ENCODE measurements at regions not wholly inside any gene's neighbourhood (a gene's known extent, or its start where the extent isn't known, plus 50 kb on each side); places are given as distances from the start of the nearest gene placed in this dataset.
"Not testable (repeated sequence)": the region's sequence is repeated elsewhere in the genome, so short reads cannot be mapped to it uniquely, and the experiment has no call there.

GRCh38 chr7:54215424-54215823 lies 326.8 kb upstream of the VSTM2A start:
- H3K4me3 ChIP-seq (ENCODE audit: low read length) = no peak overlapping the region
- no peaks in the 10 kb centered on the region for H3F3A ChIP-seq (ENCODE audit: insufficient read depth, low read length)
- no peak overlapping the region for H3K4me2 ChIP-seq (ENCODE audit: low read depth, low read length)
- no peak for DNase-seq
- no peaks in the 10 kb centered on the region for H4K20me1 ChIP-seq (ENCODE audit: insufficient read depth, low read length)
- H3K79me2 ChIP-seq (ENCODE audit: low read length) = no peaks in the 10 kb centered on the region
- H3K27ac ChIP-seq (ENCODE audit: low read length) = no peak overlapping the region
- no peaks in the 10 kb centered on the region for H3K9me2 ChIP-seq (replicated peaks; ENCODE audit: insufficient read depth, low read length)
- no peaks in the 10 kb centered on the region for H3K4me1 ChIP-seq (ENCODE audit: low read length)
- H3K9ac ChIP-seq (ENCODE audit: low read length) = no peak overlapping the region
- H3K27me3 ChIP-seq (replicated peaks; ENCODE audit: insufficient read depth, low read length) = no peaks in the 10 kb centered on the region
- no peak overlapping the region for H2AFZ ChIP-seq (ENCODE audit: low read length)
- no peaks in the 10 kb centered on the region for H3K9me3 ChIP-seq (replicated peaks; ENCODE audit: insufficient read depth, low read length)
- H3K36me3 ChIP-seq (replicated peaks; ENCODE audit: insufficient read depth, low read length) = no peaks in the 10 kb centered on the region
- no peak for TF ChIP-seq EZH2 (optimal IDR thresholded peaks at IDR 0.05; ENCODE audit: low read depth, low read length)
- no peak for TF ChIP-seq EZH2phosphoT487 (IDR thresholded peaks at IDR 0.05; ENCODE audit: low read length)
- TF ChIP-seq, protein P1, sequence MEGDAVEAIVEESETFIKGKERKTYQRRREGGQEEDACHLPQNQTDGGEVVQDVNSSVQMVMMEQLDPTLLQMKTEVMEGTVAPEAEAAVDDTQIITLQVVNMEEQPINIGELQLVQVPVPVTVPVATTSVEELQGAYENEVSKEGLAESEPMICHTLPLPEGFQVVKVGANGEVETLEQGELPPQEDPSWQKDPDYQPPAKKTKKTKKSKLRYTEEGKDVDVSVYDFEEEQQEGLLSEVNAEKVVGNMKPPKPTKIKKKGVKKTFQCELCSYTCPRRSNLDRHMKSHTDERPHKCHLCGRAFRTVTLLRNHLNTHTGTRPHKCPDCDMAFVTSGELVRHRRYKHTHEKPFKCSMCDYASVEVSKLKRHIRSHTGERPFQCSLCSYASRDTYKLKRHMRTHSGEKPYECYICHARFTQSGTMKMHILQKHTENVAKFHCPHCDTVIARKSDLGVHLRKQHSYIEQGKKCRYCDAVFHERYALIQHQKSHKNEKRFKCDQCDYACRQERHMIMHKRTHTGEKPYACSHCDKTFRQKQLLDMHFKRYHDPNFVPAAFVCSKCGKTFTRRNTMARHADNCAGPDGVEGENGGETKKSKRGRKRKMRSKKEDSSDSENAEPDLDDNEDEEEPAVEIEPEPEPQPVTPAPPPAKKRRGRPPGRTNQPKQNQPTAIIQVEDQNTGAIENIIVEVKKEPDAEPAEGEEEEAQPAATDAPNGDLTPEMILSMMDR (IDR thresholded peaks at IDR 0.05; ENCODE audit: low read length) = no peak

DNA sequence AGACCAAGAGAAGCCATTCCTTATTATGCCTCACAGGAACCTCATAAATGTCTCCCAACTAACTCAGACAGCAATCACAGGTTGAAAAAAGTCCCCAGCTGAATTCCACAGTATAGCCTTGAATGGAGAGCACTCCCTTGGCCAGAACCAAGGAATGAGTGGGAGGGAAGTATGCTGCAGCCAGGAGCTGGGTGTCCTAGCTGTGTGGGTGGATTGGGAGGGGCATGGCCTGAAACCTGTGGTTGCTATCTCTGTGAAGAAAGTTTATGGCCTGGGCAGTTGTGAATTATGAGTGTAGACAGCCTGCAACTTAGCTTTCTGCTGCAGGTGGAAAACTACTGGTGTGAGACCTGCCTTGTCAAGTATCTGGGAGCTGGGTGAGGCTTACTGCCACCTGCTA lies 316.1 kb upstream of the VSTM2A start:
- not testable (repeated sequence) for H3K4me1 ChIP-seq (ENCODE audit: low read length); H3K79me2 ChIP-seq (ENCODE audit: low read length); H3K9me3 ChIP-seq (replicated peaks; ENCODE audit: insufficient read depth, low read length); H3K4me3 ChIP-seq (ENCODE audit: low read length); H3K9ac ChIP-seq (ENCODE audit: low read length); H3F3A ChIP-seq (ENCODE audit: insufficient read depth, low read length); H3K27me3 ChIP-seq (replicated peaks; ENCODE audit: insufficient read depth, low read length); DNase-seq; H4K20me1 ChIP-seq (ENCODE audit: insufficient read depth, low read length); H3K9me2 ChIP-seq (replicated peaks; ENCODE audit: insufficient read depth, low read length); H3K27ac ChIP-seq (ENCODE audit: low read length); H3K36me3 ChIP-seq (replicated peaks; ENCODE audit: insufficient read depth, low read length); H2AFZ ChIP-seq (ENCODE audit: low read length); H3K4me2 ChIP-seq (ENCODE audit: low read depth, low read length)

DNA sequence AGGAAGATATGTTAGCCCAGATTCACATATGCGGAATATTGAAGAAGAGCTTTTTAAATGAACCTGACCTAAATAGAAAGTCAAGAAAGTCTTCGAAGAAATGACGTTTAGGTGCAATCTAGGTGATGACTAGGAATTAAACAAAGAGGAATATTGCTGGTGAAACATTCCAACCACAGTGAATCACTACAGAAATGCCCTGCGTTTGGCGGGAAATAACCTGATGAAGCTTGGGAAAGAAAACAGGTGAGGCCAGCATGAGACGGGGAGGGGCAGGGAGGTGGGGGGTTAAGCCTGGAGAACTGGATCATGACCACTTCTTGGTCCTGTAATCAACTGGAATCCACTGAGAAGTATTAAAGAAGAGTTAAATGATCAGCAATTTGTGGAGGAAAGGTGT lies 299.4 kb upstream of the VSTM2A start:
- no peak overlapping the region for H3K4me2 ChIP-seq (ENCODE audit: low read depth, low read length)

DNA sequence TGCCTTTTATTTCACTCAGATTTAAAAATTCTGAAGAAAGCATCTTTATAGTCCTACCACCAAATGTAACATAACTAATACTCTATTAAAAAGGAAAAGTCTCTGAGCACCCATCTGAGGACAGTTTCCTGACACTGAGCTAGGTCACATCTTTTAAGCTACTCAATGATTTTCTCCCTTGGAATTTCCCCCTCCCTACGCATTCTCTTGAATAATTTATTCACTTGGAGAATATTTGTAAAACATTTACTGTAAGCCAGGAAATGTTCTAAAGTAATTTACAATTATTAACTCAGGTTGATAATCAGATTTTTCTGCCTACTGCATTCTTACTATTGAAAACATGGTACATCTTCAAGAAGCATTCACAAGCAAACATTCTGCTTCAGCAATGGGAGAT lies 297.2 kb upstream of the VSTM2A start:
- no peak overlapping the region for H3K9ac ChIP-seq (ENCODE audit: low read length)
- no peak overlapping the region for H2AFZ ChIP-seq (ENCODE audit: low read length)
- no peaks in the 10 kb centered on the region; the same call in 1 of the 2 replicates for H3K36me3 ChIP-seq (replicated peaks; ENCODE audit: insufficient read depth, low read length)
- H3K27me3 ChIP-seq (replicated peaks; ENCODE audit: insufficient read depth, low read length) = no peaks in the 10 kb centered on the region
- H3K4me3 ChIP-seq (ENCODE audit: low read length) = no peak overlapping the region
- H3K4me1 ChIP-seq (ENCODE audit: low read length) = no peaks in the 10 kb centered on the region
- H3K9me3 ChIP-seq (replicated peaks; ENCODE audit: insufficient read depth, low read length) = no peaks in the 10 kb centered on the region
- H3F3A ChIP-seq (ENCODE audit: insufficient read depth, low read length) = no peaks in the 10 kb centered on the region
- H3K79me2 ChIP-seq (ENCODE audit: low read length) = no peaks in the 10 kb centered on the region
- H3K27ac ChIP-seq (ENCODE audit: low read length) = no peak overlapping the region
- TF ChIP-seq, protein P1 (IDR thresholded peaks at IDR 0.05; ENCODE audit: low read length) = no peak
- TF ChIP-seq EZH2 (optimal IDR thresholded peaks at IDR 0.05; ENCODE audit: low read depth, low read length) (no peak), EZH2phosphoT487 (IDR thresholded peaks at IDR 0.05; ENCODE audit: low read length) (no peak)
- no peaks in the 10 kb centered on the region for H4K20me1 ChIP-seq (ENCODE audit: insufficient read depth, low read length)
- DNase-seq = no peak
- no peak overlapping the region for H3K4me2 ChIP-seq (ENCODE audit: low read depth, low read length)
- H3K9me2 ChIP-seq (replicated peaks; ENCODE audit: insufficient read depth, low read length) = no peaks in the 10 kb centered on the region

More for the DNA sequence above, 299.4 kb upstream of the VSTM2A start:
- no peaks in the 10 kb centered on the region for H3K27me3 ChIP-seq (replicated peaks; ENCODE audit: insufficient read depth, low read length)
- no peak overlapping the region for H3K9ac ChIP-seq (ENCODE audit: low read length)
- H3K9me2 ChIP-seq (replicated peaks; ENCODE audit: insufficient read depth, low read length) = no peaks in the 10 kb centered on the region
- TF ChIP-seq, protein P1 (IDR thresholded peaks at IDR 0.05; ENCODE audit: low read length) = no peak
- TF ChIP-seq EZH2 (optimal IDR thresholded peaks at IDR 0.05; ENCODE audit: low read depth, low read length) = no peak
- TF ChIP-seq EZH2phosphoT487 (IDR thresholded peaks at IDR 0.05; ENCODE audit: low read length) = no peak
- no peak overlapping the region for H3K27ac ChIP-seq (ENCODE audit: low read length)
- no peaks in the 10 kb centered on the region for H3K4me1 ChIP-seq (ENCODE audit: low read length)
- no peak overlapping the region for H2AFZ ChIP-seq (ENCODE audit: low read length)
- DNase-seq = no peak
- H3K36me3 ChIP-seq (replicated peaks; ENCODE audit: insufficient read depth, low read length) = no peaks in the 10 kb centered on the region; the same call in 1 of the 2 replicates
- no peaks in the 10 kb centered on the region for H4K20me1 ChIP-seq (ENCODE audit: insufficient read depth, low read length)
- H3K79me2 ChIP-seq (ENCODE audit: low read length) = no peaks in the 10 kb centered on the region
- H3K9me3 ChIP-seq (replicated peaks; ENCODE audit: insufficient read depth, low read length) = no peaks in the 10 kb centered on the region
- H3F3A ChIP-seq (ENCODE audit: insufficient read depth, low read length) = no peaks in the 10 kb centered on the region
- no peak overlapping the region for H3K4me3 ChIP-seq (ENCODE audit: low read length)

Data from MM.1S (cell line).